A673 (cell line): ENCODE measurements at regions not wholly inside any gene's neighbourhood (a gene's known extent, or its start where the extent isn't known, plus 50 kb on each side); places are given as distances from the start of the nearest gene placed in this dataset.

Experiments used
- BruUV-seq: library from RNA; stranded (reverse); fragments of 400-500 nt; replicated peaks from 2 replicates; lab custom pipeline; 2021; lab: Mats Ljungman, UMichigan
- CTCF ChIA-PET: fragments of 300-600 bp; sonication (Branson Sonifier 250); formaldehyde crosslinking; loops from one replicate; lab custom pipeline; 2022; ENCODE audit warnings: antibody characterized with exemption; lab: Charles Lee
- POLR2A ChIA-PET: fragments of 300-600 bp; sonication (Branson Sonifier 250); formaldehyde crosslinking; loops from one replicate; lab custom pipeline; 2022; ENCODE audit warnings: antibody characterized with exemption; ENCODE audit not compliant: low non-redundant PET; lab: Charles Lee
- DNase-seq: peaks from one replicate; pipeline ENCODE4 v3.0.0-alpha.2; 2015; ENCODE audit warnings: low spot score
- H3K27ac ChIP-seq: fragments of 200-600 bp; sonication (generic); 2 replicates; pipeline ENCODE4 v1.5.1; 2016; ENCODE audit warnings: mixed run types, low read depth, mild to moderate bottlenecking, mixed read lengths, antibody characterized with exemption, low read length; ENCODE audit not compliant: poor library complexity, severe bottlenecking
- H3K27me3 ChIP-seq: fragments of 200-600 bp; sonication (generic); replicated peaks from 2 replicates; pipeline ENCODE4 v1.6.1; 2017; ENCODE audit warnings: mixed run types, low read depth, mild to moderate bottlenecking, mixed read lengths, antibody characterized with exemption, low read length; ENCODE audit not compliant: insufficient read depth, poor library complexity
- H3K36me3 ChIP-seq: fragments of 200-600 bp; sonication (generic); 2 replicates; pipeline ENCODE4 v1.6.1; 2016; ENCODE audit warnings: mixed run types, mild to moderate bottlenecking, mixed read lengths, antibody characterized with exemption, low read length; ENCODE audit not compliant: insufficient read depth, poor library complexity, severe bottlenecking
- H3K4me1 ChIP-seq: fragments of 200-600 bp; sonication (generic); 2 replicates; pipeline ENCODE4 v1.6.1; 2017; ENCODE audit warnings: mixed run types, mild to moderate bottlenecking, mixed read lengths, antibody characterized with exemption, low read length; ENCODE audit not compliant: insufficient read depth, poor library complexity, severe bottlenecking
- H3K4me3 ChIP-seq: fragments of 200-600 bp; sonication (generic); 2 replicates; pipeline ENCODE4 v1.5.1; 2016; ENCODE audit warnings: low read depth, mixed run types, mild to moderate bottlenecking, mixed read lengths, low read length; ENCODE audit not compliant: poor library complexity, severe bottlenecking
- H3K9me3 ChIP-seq: fragments of 200-600 bp; sonication (generic); 2 replicates; pipeline ENCODE4 v1.6.1; 2016; ENCODE audit warnings: mixed run types, low read depth, mild to moderate bottlenecking, mixed read lengths, antibody characterized with exemption, low read length; ENCODE audit not compliant: poor library complexity, severe bottlenecking
- CTCF ChIP-seq: fragments of 300-800, 200-600 bp; sonication (generic); conservative IDR thresholded peaks from 2 replicates; pipeline ENCODE4 v1.5.1; 2017; ENCODE audit warnings: low read depth, mild to moderate bottlenecking, antibody characterized with exemption, low read length, moderate library complexity, mixed read lengths
- EZH2 ChIP-seq: fragments of 200-600 bp; sonication (generic); IDR thresholded peaks from 2 replicates; pipeline ENCODE4 v1.6.1; 2017; ENCODE audit warnings: borderline replicate concordance, low read depth, mild to moderate bottlenecking, mixed read lengths, antibody characterized with exemption, low read length; ENCODE audit not compliant: poor library complexity, severe bottlenecking
- intact Hi-C: fragments of 100-400 bp; cut with micrococcal nuclease; formaldehyde crosslinking; loops from one replicate; pipeline ENCODE4 v1.10.0; 2022; ENCODE audit not compliant: unreplicated experiment

GRCh38 chr11:43010042-43010441, 301.8 kb upstream of the API5 start:
- POLR2A ChIA-PET = no interaction called here
- H3K4me1 ChIP-seq = peaks cover 6% of the 10 kb centered on the region
- H3K27me3 ChIP-seq = no peaks in the 10 kb centered on the region
- intact Hi-C loops = no loop called here
- no peaks in the 10 kb centered on the region for H3K9me3 ChIP-seq
- H3K27ac ChIP-seq = no peak overlapping the region
- no peaks in the 10 kb centered on the region for H3K36me3 ChIP-seq
- TF ChIP-seq EZH2 (no peak), CTCF (no peak)
- H3K4me3 ChIP-seq = no peak overlapping the region
- no TSS peak for BruUV-seq
- CTCF ChIA-PET = no interaction called here
- DNase-seq = peak; percentile 38

- ChIA-PET CTCF (interaction anchor here (0.6 kb wide), 1 partner anchor 1176 kb away, joined by 5 read pairs; no protein-coding TSS in a partner anchor), POLR2A (no interaction called here)
These were observed 299.2 kb upstream of the API5 start for GRCh38 chr11:43012606-43013005.

GRCh38 chr11:43021466-43021865, 290.3 kb upstream of the API5 start:
- H3K4me1 ChIP-seq = no peaks in the 10 kb centered on the region
- BruUV-seq = no TSS peak
- peak; percentile 61 for DNase-seq
- intact Hi-C loops = no loop called here
- CTCF ChIA-PET = interaction anchor here (0.5 kb wide), 1 partner anchor 258 kb away, joined by 5 read pairs; no protein-coding TSS in a partner anchor
- H3K4me3 ChIP-seq = no peak overlapping the region
- H3K36me3 ChIP-seq = no peaks in the 10 kb centered on the region
- no peak overlapping the region for H3K27ac ChIP-seq
- H3K9me3 ChIP-seq = no peaks in the 10 kb centered on the region
- POLR2A ChIA-PET = no interaction called here
- no peaks in the 10 kb centered on the region for H3K27me3 ChIP-seq
- TF ChIP-seq CTCF = peak; percentile 73
- no peak for TF ChIP-seq EZH2

More at GRCh38 chr11:43012606-43013005, 299.2 kb upstream of the API5 start:
- Histone ChIP-seq H3K9me3 (no peaks in the 10 kb centered on the region), H3K27ac (no peak overlapping the region), H3K36me3 (no peaks in the 10 kb centered on the region), H3K4me1 (peaks cover 6% of the 10 kb centered on the region), H3K27me3 (no peaks in the 10 kb centered on the region), H3K4me3 (no peak overlapping the region)
- no peak for DNase-seq
- no TSS peak for BruUV-seq
- intact Hi-C loops = no loop called here
- TF ChIP-seq CTCF (no peak), EZH2 (no peak)
